ENCODE measurements at regions not wholly inside any gene's neighbourhood (a gene's known extent, or its start where the extent isn't known, plus 50 kb on each side); places are given as distances from the start of the nearest gene placed in this dataset.

DNA sequence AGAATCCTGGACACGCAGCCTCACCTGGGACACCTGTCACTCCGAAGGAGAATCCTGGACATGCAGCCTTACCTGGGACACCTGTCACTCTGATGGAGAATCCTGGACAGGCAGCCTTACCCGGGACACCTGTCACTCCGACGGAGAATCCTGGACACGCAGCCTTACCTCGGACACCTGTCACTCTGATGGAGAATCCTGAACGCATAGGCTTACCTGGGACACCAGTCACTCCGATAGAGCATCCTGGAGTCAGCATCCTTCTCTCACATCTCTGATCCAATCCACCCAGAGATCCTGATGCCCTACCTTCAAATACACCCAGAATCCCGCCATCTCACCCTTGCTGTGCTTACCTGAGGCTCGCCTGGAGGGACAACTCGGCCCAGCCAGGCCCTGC, 154.9 kb downstream of the NDUFA10 start:
- TF ChIP-seq GATA2 (IDR thresholded peaks at IDR 0.05; ENCODE audit: low read depth, low read length) (no peak), GATA3 (IDR thresholded peaks at IDR 0.05; ENCODE audit: low read depth, low read length) (no peak)

All from SH-SY5Y (cell line).